Loucy (cell line): ENCODE measurements at regions not wholly inside any gene's neighbourhood (a gene's known extent, or its start where the extent isn't known, plus 50 kb on each side); places are given as distances from the start of the nearest gene placed in this dataset.

Experiments used
- EZH2phosphoT487 ChIP-seq: fragments of 200-600 bp; IDR thresholded peaks from 2 replicates; pipeline ENCODE4 v1.6.1; 2018; ENCODE audit warnings: antibody characterized with exemption, mild to moderate bottlenecking, moderate library complexity, borderline replicate concordance
- TF ChIP-seq, protein P1 (sequence below): fragments of 200-600 bp; sonication (generic); conservative IDR thresholded peaks from 2 replicates; pipeline ENCODE4 v1.5.1; 2014; ENCODE audit warnings: mild to moderate bottlenecking, antibody characterized with exemption, low read length

DNA sequence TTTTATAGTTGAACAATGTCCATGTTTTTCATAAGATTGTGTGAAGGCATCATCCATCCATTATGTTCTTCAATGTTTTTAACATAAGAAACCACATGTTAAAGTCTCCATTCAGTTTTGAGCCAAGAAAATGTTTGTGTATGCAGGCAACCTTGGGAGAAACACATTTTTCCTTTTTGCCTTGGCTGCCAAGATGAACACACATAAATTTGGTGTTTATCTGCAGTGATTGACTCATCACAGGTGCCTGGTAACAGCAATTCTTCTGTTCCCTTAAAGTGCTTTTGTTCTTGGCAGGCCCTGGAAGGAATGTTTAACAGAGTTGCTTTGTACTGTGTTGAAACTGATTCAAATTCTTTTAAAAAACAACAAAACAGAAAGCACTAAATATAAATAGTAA lies 709.9 kb upstream of the ADGRL4 start:
- TF ChIP-seq, protein P1, sequence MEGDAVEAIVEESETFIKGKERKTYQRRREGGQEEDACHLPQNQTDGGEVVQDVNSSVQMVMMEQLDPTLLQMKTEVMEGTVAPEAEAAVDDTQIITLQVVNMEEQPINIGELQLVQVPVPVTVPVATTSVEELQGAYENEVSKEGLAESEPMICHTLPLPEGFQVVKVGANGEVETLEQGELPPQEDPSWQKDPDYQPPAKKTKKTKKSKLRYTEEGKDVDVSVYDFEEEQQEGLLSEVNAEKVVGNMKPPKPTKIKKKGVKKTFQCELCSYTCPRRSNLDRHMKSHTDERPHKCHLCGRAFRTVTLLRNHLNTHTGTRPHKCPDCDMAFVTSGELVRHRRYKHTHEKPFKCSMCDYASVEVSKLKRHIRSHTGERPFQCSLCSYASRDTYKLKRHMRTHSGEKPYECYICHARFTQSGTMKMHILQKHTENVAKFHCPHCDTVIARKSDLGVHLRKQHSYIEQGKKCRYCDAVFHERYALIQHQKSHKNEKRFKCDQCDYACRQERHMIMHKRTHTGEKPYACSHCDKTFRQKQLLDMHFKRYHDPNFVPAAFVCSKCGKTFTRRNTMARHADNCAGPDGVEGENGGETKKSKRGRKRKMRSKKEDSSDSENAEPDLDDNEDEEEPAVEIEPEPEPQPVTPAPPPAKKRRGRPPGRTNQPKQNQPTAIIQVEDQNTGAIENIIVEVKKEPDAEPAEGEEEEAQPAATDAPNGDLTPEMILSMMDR, result no peak
- no peak for TF ChIP-seq EZH2phosphoT487
